ENCODE measurements at regions not wholly inside any gene's neighbourhood (a gene's known extent, or its start where the extent isn't known, plus 50 kb on each side); places are given as distances from the start of the nearest gene placed in this dataset.

- no peak for FAIRE-seq
- TF ChIP-seq TAF1 (IDR thresholded peaks at IDR 0.05; ENCODE audit: borderline replicate concordance, low read depth, low read length) (no peak), POLR2AphosphoS5 (IDR thresholded peaks at IDR 0.05; ENCODE audit: low read depth, low read length) (no peak), POLR2A (IDR thresholded peaks at IDR 0.05; ENCODE audit: low read depth, low read length) (no peak)
- DNase-seq (ENCODE audit: insufficient read length), result no peak
These were observed 101.7 kb upstream of the ITGA1 start for GRCh38 chr5:52685971-52686370.

GRCh38 chr5:52690236-52690768 lies 97.4 kb upstream of the ITGA1 start:
- no peak for FAIRE-seq
- TF ChIP-seq POLR2A (IDR thresholded peaks at IDR 0.05; ENCODE audit: low read depth, low read length), result no peak
- no peak for TF ChIP-seq TAF1 (IDR thresholded peaks at IDR 0.05; ENCODE audit: borderline replicate concordance, low read depth, low read length)
- TF ChIP-seq POLR2AphosphoS5 (IDR thresholded peaks at IDR 0.05; ENCODE audit: low read depth, low read length), result no peak
- no peak for DNase-seq (ENCODE audit: insufficient read length)

GRCh38 chr5:52692039-52692438 lies 95.7 kb upstream of the ITGA1 start:
- DNase-seq (ENCODE audit: insufficient read length) (no peak), FAIRE-seq (no peak)
- TF ChIP-seq TAF1 (IDR thresholded peaks at IDR 0.05; ENCODE audit: borderline replicate concordance, low read depth, low read length), result no peak
- TF ChIP-seq POLR2AphosphoS5 (IDR thresholded peaks at IDR 0.05; ENCODE audit: low read depth, low read length), result no peak
- TF ChIP-seq POLR2A (IDR thresholded peaks at IDR 0.05; ENCODE audit: low read depth, low read length), result no peak

- TF ChIP-seq TAF1 (IDR thresholded peaks at IDR 0.05; ENCODE audit: borderline replicate concordance, low read depth, low read length) (no peak), POLR2A (IDR thresholded peaks at IDR 0.05; ENCODE audit: low read depth, low read length) (no peak), POLR2AphosphoS5 (IDR thresholded peaks at IDR 0.05; ENCODE audit: low read depth, low read length) (no peak)
- FAIRE-seq, result no peak
- no peak for DNase-seq (ENCODE audit: insufficient read length)
These were observed 95.1 kb upstream of the ITGA1 start for GRCh38 chr5:52692606-52693005.

GRCh38 chr5:52693280-52693679 lies 94.4 kb upstream of the ITGA1 start:
- FAIRE-seq (no peak), DNase-seq (ENCODE audit: insufficient read length) (no peak)
- TF ChIP-seq TAF1 (IDR thresholded peaks at IDR 0.05; ENCODE audit: borderline replicate concordance, low read depth, low read length) (no peak), POLR2A (IDR thresholded peaks at IDR 0.05; ENCODE audit: low read depth, low read length) (no peak), POLR2AphosphoS5 (IDR thresholded peaks at IDR 0.05; ENCODE audit: low read depth, low read length) (no peak)

GRCh38 chr5:52693836-52694235 lies 93.9 kb upstream of the ITGA1 start:
- DNase-seq (ENCODE audit: insufficient read length), result no peak
- FAIRE-seq, result no peak
- TF ChIP-seq POLR2AphosphoS5 (IDR thresholded peaks at IDR 0.05; ENCODE audit: low read depth, low read length), result no peak
- TF ChIP-seq POLR2A (IDR thresholded peaks at IDR 0.05; ENCODE audit: low read depth, low read length), result no peak
- no peak for TF ChIP-seq TAF1 (IDR thresholded peaks at IDR 0.05; ENCODE audit: borderline replicate concordance, low read depth, low read length)

GRCh38 chr5:52694648-52695047 lies 93.1 kb upstream of the ITGA1 start:
- no peak for TF ChIP-seq POLR2AphosphoS5 (IDR thresholded peaks at IDR 0.05; ENCODE audit: low read depth, low read length)
- no peak for TF ChIP-seq POLR2A (IDR thresholded peaks at IDR 0.05; ENCODE audit: low read depth, low read length)
- TF ChIP-seq TAF1 (IDR thresholded peaks at IDR 0.05; ENCODE audit: borderline replicate concordance, low read depth, low read length), result no peak
- FAIRE-seq (no peak), DNase-seq (ENCODE audit: insufficient read length) (no peak)

GRCh38 chr5:52702877-52703276 lies 84.8 kb upstream of the ITGA1 start:
- no peak for DNase-seq (ENCODE audit: insufficient read length)
- TF ChIP-seq TAF1 (IDR thresholded peaks at IDR 0.05; ENCODE audit: borderline replicate concordance, low read depth, low read length) (no peak), POLR2AphosphoS5 (IDR thresholded peaks at IDR 0.05; ENCODE audit: low read depth, low read length) (no peak)
- FAIRE-seq, result no peak

- TF ChIP-seq TAF1 (IDR thresholded peaks at IDR 0.05; ENCODE audit: borderline replicate concordance, low read depth, low read length) (no peak), POLR2AphosphoS5 (IDR thresholded peaks at IDR 0.05; ENCODE audit: low read depth, low read length) (no peak), POLR2A (IDR thresholded peaks at IDR 0.05; ENCODE audit: low read depth, low read length) (no peak)
- FAIRE-seq (no peak), DNase-seq (ENCODE audit: insufficient read length) (no peak)
These were observed 84.4 kb upstream of the ITGA1 start for GRCh38 chr5:52703321-52703720.

- TF ChIP-seq TAF1 (IDR thresholded peaks at IDR 0.05; ENCODE audit: borderline replicate concordance, low read depth, low read length) (no peak), POLR2AphosphoS5 (IDR thresholded peaks at IDR 0.05; ENCODE audit: low read depth, low read length) (no peak), POLR2A (IDR thresholded peaks at IDR 0.05; ENCODE audit: low read depth, low read length) (no peak)
- FAIRE-seq (no peak), DNase-seq (ENCODE audit: insufficient read length) (no peak)
These were observed 82.0 kb upstream of the ITGA1 start for GRCh38 chr5:52705720-52706119.

GRCh38 chr5:52706775-52707174 lies 80.9 kb upstream of the ITGA1 start:
- no peak for TF ChIP-seq POLR2AphosphoS5 (IDR thresholded peaks at IDR 0.05; ENCODE audit: low read depth, low read length)
- no peak for TF ChIP-seq POLR2A (IDR thresholded peaks at IDR 0.05; ENCODE audit: low read depth, low read length)
- TF ChIP-seq TAF1 (IDR thresholded peaks at IDR 0.05; ENCODE audit: borderline replicate concordance, low read depth, low read length), result no peak
- DNase-seq (ENCODE audit: insufficient read length), result no peak
- no peak for FAIRE-seq

- no peak for TF ChIP-seq POLR2A (IDR thresholded peaks at IDR 0.05; ENCODE audit: low read depth, low read length)
- TF ChIP-seq POLR2AphosphoS5 (IDR thresholded peaks at IDR 0.05; ENCODE audit: low read depth, low read length), result no peak
- no peak for TF ChIP-seq TAF1 (IDR thresholded peaks at IDR 0.05; ENCODE audit: borderline replicate concordance, low read depth, low read length)
- DNase-seq (ENCODE audit: insufficient read length) (no peak), FAIRE-seq (no peak)
These were observed 80.1 kb upstream of the ITGA1 start for GRCh38 chr5:52707616-52708015.

GRCh38 chr5:52708463-52708862 lies 79.3 kb upstream of the ITGA1 start:
- TF ChIP-seq POLR2AphosphoS5 (IDR thresholded peaks at IDR 0.05; ENCODE audit: low read depth, low read length), result no peak
- TF ChIP-seq POLR2A (IDR thresholded peaks at IDR 0.05; ENCODE audit: low read depth, low read length), result no peak
- TF ChIP-seq TAF1 (IDR thresholded peaks at IDR 0.05; ENCODE audit: borderline replicate concordance, low read depth, low read length), result no peak
- FAIRE-seq, result no peak
- DNase-seq (ENCODE audit: insufficient read length), result no peak

Measured in GM12892 (cell line).